Neural progenitor cell (in vitro differentiated cells): ENCODE measurements at regions not wholly inside any gene's neighbourhood (a gene's known extent, or its start where the extent isn't known, plus 50 kb on each side); places are given as distances from the start of the nearest gene placed in this dataset.

ENCODE experiments used
- DNase-seq: peaks from one replicate; pipeline ENCODE4 v3.0.0-alpha.2; 2016; ENCODE audit warnings: low spot score
- H2AFZ ChIP-seq: fragments of 200-600 bp; sonication (generic); replicated peaks from 2 replicates; pipeline ENCODE4 v1.6.1; 2016; ENCODE audit warnings: antibody characterized with exemption
- H3F3A ChIP-seq: fragments of 200-600 bp; sonication (generic); 2 replicates; pipeline ENCODE4 v1.6.1; 2016; ENCODE audit warnings: antibody characterized with exemption, low read depth
- H3K27ac ChIP-seq: fragments of 200-600 bp; sonication (generic); 2 replicates; pipeline ENCODE4 v1.5.1; 2016; ENCODE audit warnings: mild to moderate bottlenecking
- H3K27me3 ChIP-seq: fragments of 200-600 bp; sonication (generic); 2 replicates; pipeline ENCODE4 v1.6.1; 2016; ENCODE audit warnings: mild to moderate bottlenecking, moderate library complexity
- H3K36me3 ChIP-seq: fragments of 200-600 bp; sonication (generic); 2 replicates; pipeline ENCODE4 v1.5.1; 2016
- H3K4me1 ChIP-seq: fragments of 200-600 bp; sonication (generic); 2 replicates; pipeline ENCODE4 v1.6.1; 2016; ENCODE audit warnings: mixed run types
- H3K4me2 ChIP-seq: fragments of 200-600 bp; sonication (generic); 2 replicates; pipeline ENCODE4 v1.6.1; 2016
- H3K4me3 ChIP-seq: fragments of 200-600 bp; sonication (generic); 2 replicates; pipeline ENCODE4 v1.5.1; 2016
- H3K79me2 ChIP-seq: fragments of 200-600 bp; sonication (generic); 2 replicates; pipeline ENCODE4 v1.6.1; 2016; ENCODE audit warnings: low read depth
- H3K9ac ChIP-seq: fragments of 200-600 bp; sonication (generic); 2 replicates; pipeline ENCODE4 v1.6.1; 2016
- H3K9me3 ChIP-seq: fragments of 200-600 bp; sonication (generic); 2 replicates; pipeline ENCODE4 v1.5.1; 2016; ENCODE audit warnings: low read depth
- H4K20me1 ChIP-seq: fragments of 200-600 bp; sonication (generic); 2 replicates; pipeline ENCODE4 v1.6.1; 2016; ENCODE audit warnings: low read depth
- H3K27ac Mint-ChIP-seq: 3 replicates; pipeline ENCODE4 v1.8.0; 2021; ENCODE audit warnings: mixed read lengths
- H3K27me3 Mint-ChIP-seq: 2 replicates; pipeline ENCODE4 v1.8.0; 2022; ENCODE audit warnings: low read depth, mild to moderate bottlenecking, inconsistent platforms, moderate library complexity, mixed read lengths; ENCODE audit not compliant: insufficient read depth
- H3K36me3 Mint-ChIP-seq: 3 replicates; pipeline ENCODE4 v1.8.0; 2021; ENCODE audit warnings: mixed read lengths
- H3K4me1 Mint-ChIP-seq: 3 replicates; pipeline ENCODE4 v1.8.0; 2021; ENCODE audit warnings: mixed read lengths
- H3K4me3 Mint-ChIP-seq: 3 replicates; pipeline ENCODE4 v1.8.0; 2021; ENCODE audit warnings: mild to moderate bottlenecking, moderate library complexity, mixed read lengths
- H3K9me3 Mint-ChIP-seq: 3 replicates; pipeline ENCODE4 v1.8.0; 2020; ENCODE audit warnings: mixed read lengths
- CTCF ChIP-seq: fragments of 200-600 bp; sonication (generic); IDR thresholded peaks from 2 replicates; pipeline ENCODE4 v1.5.1; 2017; ENCODE audit warnings: antibody characterized with exemption, mild to moderate bottlenecking
- EZH2 ChIP-seq: fragments of 200-600 bp; sonication (generic); IDR thresholded peaks from 2 replicates; pipeline ENCODE4 v1.6.1; 2017; ENCODE audit warnings: antibody characterized with exemption, mild to moderate bottlenecking, moderate library complexity
- EZH2phosphoT487 ChIP-seq: fragments of 200-600 bp; sonication (generic); IDR thresholded peaks from 2 replicates; pipeline ENCODE4 v1.6.1; 2017; ENCODE audit warnings: antibody characterized with exemption

GRCh38 chr9:7370381-7370780 is 429.2 kb downstream of the DMAC1 start:
- Mint-ChIP-seq H3K27ac (no peak overlapping the region), H3K4me3 (no peak overlapping the region), H3K9me3 (no peaks in the 10 kb centered on the region), H3K27me3 (no peaks in the 10 kb centered on the region), H3K36me3 (no peaks in the 10 kb centered on the region), H3K4me1 (no peaks in the 10 kb centered on the region)
- H3K79me2 ChIP-seq = no peaks in the 10 kb centered on the region
- H3F3A ChIP-seq = no peaks in the 10 kb centered on the region
- TF ChIP-seq CTCF (no peak), EZH2phosphoT487 (no peak), EZH2 (no peak)
- no peaks in the 10 kb centered on the region for H3K36me3 ChIP-seq
- DNase-seq = peak; percentile 26
- no peak overlapping the region for H3K27ac ChIP-seq
- H2AFZ ChIP-seq = no peak overlapping the region
- no peaks in the 10 kb centered on the region for H4K20me1 ChIP-seq
- H3K27me3 ChIP-seq = no peaks in the 10 kb centered on the region
- no peaks in the 10 kb centered on the region for H3K9me3 ChIP-seq
- no peak overlapping the region for H3K4me2 ChIP-seq
- no peak overlapping the region for H3K4me3 ChIP-seq
- no peak overlapping the region for H3K9ac ChIP-seq
- no peaks in the 10 kb centered on the region for H3K4me1 ChIP-seq

GRCh38 chr9:7369384-7369821 is 430.2 kb downstream of the DMAC1 start:
- Mint-ChIP-seq H3K27me3 (no peaks in the 10 kb centered on the region), H3K27ac (no peak overlapping the region)

GRCh38 chr9:7368410-7369292 is 430.9 kb downstream of the DMAC1 start:
- peaks cover 10% of the 10 kb centered on the region for H3K4me1 Mint-ChIP-seq
- Histone ChIP-seq H3F3A (peaks cover 10% of the 10 kb centered on the region), H3K27ac (no peak overlapping the region), H3K79me2 (no peaks in the 10 kb centered on the region), H3K4me1 (peaks cover 11% of the 10 kb centered on the region), H3K4me2 (no peak overlapping the region), H2AFZ (no peak overlapping the region), H3K9ac (no peak overlapping the region), H3K9me3 (no peaks in the 10 kb centered on the region), H3K4me3 (no peak overlapping the region), H3K36me3 (no peaks in the 10 kb centered on the region), H4K20me1 (no peaks in the 10 kb centered on the region), H3K27me3 (no peaks in the 10 kb centered on the region)
- H3K36me3 Mint-ChIP-seq = no peaks in the 10 kb centered on the region
- no peak for DNase-seq
- no peak overlapping the region for H3K4me3 Mint-ChIP-seq
- TF ChIP-seq EZH2 (no peak), EZH2phosphoT487 (no peak), CTCF (no peak)
- H3K27ac Mint-ChIP-seq = no peak overlapping the region
- no peaks in the 10 kb centered on the region for H3K9me3 Mint-ChIP-seq
- H3K27me3 Mint-ChIP-seq = no peaks in the 10 kb centered on the region

More at GRCh38 chr9:7369384-7369821, 430.2 kb downstream of the DMAC1 start:
- no peaks in the 10 kb centered on the region for H3K36me3 Mint-ChIP-seq
- Histone ChIP-seq H3K36me3 (no peaks in the 10 kb centered on the region), H3K9me3 (no peaks in the 10 kb centered on the region), H3K4me1 (peaks cover 4% of the 10 kb centered on the region), H3K79me2 (no peaks in the 10 kb centered on the region), H3K27ac (no peak overlapping the region), H3K9ac (no peak overlapping the region), H3K27me3 (no peaks in the 10 kb centered on the region), H2AFZ (no peak overlapping the region), H3K4me2 (no peak overlapping the region), H3F3A (peaks cover 2% of the 10 kb centered on the region), H3K4me3 (no peak overlapping the region), H4K20me1 (no peaks in the 10 kb centered on the region)
- no peak overlapping the region for H3K4me3 Mint-ChIP-seq
- no peaks in the 10 kb centered on the region for H3K9me3 Mint-ChIP-seq
- H3K4me1 Mint-ChIP-seq = peaks cover 3% of the 10 kb centered on the region
- DNase-seq = no peak
- TF ChIP-seq EZH2 = no peak
- TF ChIP-seq EZH2phosphoT487 = no peak
- TF ChIP-seq CTCF = no peak
